GM19468 (cell line): ENCODE measurements at regions not wholly inside any gene's neighbourhood (a gene's known extent, or its start where the extent isn't known, plus 50 kb on each side); places are given as distances from the start of the nearest gene placed in this dataset.
"Not testable (repeated sequence)": the region's sequence is repeated elsewhere in the genome, so short reads cannot be mapped to it uniquely, and the experiment has no call there.

Experiments used
- ATAC-seq: cut with Tn5 transposase; IDR thresholded peaks from one replicate; pipeline ENCODE4 v1.9.1; 2021; ENCODE audit warnings: mild to moderate bottlenecking, moderate library complexity, moderate number of reproducible peaks; ENCODE audit not compliant: unreplicated experiment; ENCODE audit errors: extremely low read depth

- no peak for ATAC-seq
Measured at GRCh38 chr13:48804821-48805601, 151.3 kb downstream of the CYSLTR2 start.

DNA sequence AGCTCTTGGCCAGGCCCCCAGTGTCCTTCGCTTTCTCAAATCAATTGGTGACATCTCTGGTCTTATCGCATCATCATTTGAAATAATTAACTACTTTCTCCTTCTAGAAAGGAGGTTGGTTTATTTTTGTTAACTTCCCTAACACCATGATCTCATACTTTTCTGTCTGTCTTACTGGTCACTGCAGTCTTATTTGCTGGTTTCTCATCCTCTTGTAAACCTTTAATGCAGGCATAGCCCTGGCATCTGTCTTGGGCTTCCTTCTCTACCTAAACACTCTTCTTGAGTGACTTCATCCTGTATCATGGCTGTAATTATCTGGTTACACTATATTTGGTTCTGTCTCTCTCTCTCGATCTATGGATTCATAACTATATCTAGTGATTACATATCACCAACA lies 152.8 kb downstream of the CYSLTR2 start:
- no peak for ATAC-seq

- no peak for ATAC-seq
Measured at GRCh38 chr13:48808683-48809082, 155.0 kb downstream of the CYSLTR2 start.

DNA sequence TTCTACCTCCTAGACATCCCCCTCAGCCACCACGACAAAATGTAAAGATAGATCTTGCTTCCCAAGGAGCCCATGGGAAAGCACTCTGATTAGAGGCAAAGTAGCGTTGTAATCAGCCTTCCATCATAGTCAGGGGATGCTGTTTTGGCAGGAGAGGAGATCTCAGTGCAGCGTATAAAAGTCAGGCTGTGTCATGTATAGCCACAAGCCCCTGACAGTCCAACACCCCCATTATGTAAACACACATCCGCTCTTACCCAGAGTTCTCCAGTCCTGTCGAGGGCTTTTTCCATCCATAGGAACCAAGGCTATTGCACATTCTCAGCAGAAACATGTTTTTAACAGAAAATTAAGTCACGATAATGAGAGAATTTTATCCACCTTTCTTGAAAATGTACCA lies 156.3 kb downstream of the CYSLTR2 start:
- ATAC-seq = no peak

DNA sequence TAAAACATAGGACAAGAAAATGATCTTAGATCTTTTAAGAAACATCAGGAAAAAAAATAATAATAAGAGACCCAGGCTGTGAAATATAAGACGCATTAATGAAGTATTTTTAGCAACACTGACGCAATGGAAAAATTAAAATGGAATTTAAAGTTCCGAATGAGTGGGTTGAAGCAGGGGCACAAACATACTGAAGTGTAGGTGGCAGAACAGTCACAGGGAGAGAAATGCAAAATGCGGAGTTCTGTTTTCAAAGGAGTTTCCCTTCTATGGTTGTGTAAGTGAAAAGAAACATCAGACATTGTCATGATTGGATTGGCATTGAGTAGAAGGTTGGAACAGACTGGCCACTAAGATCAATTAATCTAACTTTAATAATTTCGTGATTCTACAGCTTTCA lies 159.8 kb downstream of the CYSLTR2 start:
- no peak for ATAC-seq

DNA sequence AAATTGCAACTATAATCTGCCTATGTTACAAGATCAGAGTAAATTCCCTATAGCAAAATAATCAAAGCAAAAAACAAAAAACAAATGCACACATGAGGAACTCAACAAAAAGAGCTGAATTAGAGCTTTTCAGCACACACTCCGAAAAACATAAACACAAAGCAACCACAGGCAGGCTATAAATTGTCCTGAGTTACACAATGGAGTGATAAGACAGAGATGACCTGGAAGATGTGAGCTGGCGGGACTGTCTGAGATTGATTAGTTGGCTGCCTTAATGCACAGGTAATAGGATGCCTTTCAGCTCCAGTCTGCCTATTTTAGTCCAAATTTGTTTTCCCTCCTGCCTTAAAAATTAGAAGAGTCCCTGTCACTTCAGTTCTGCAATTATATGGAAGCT lies 159.0 kb upstream of the FNDC3A start:
- ATAC-seq = no peak

DNA sequence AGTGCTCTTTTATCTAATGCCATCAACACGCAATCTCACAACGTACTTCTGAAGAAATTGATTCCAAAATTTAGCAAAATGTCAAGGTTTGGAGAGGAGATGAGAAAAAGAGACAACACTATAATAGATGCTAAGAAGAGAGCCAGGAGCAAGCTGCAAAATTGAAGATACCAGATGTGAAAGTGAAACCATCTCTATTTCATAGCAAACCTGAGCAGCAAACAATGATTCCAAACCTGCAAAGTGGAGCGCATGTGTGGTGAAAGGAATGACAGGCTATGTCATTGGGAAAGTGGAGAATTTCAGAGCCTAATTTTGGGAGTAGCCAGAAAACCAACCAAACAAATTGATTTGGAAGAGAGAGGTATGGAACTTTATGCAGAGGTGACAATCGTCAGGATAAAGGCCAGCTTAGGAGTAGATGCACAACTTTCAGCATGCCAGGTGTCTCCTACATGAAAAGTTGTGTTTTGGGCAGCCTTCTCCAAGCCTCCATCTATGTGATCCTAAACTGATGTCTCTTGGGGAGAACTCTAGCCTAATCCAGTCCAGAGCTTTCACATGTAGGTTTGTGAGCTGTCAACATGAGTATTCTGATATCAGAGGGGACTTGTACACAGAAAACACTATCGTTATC lies 158.4 kb upstream of the FNDC3A start:
- no peak for ATAC-seq

DNA sequence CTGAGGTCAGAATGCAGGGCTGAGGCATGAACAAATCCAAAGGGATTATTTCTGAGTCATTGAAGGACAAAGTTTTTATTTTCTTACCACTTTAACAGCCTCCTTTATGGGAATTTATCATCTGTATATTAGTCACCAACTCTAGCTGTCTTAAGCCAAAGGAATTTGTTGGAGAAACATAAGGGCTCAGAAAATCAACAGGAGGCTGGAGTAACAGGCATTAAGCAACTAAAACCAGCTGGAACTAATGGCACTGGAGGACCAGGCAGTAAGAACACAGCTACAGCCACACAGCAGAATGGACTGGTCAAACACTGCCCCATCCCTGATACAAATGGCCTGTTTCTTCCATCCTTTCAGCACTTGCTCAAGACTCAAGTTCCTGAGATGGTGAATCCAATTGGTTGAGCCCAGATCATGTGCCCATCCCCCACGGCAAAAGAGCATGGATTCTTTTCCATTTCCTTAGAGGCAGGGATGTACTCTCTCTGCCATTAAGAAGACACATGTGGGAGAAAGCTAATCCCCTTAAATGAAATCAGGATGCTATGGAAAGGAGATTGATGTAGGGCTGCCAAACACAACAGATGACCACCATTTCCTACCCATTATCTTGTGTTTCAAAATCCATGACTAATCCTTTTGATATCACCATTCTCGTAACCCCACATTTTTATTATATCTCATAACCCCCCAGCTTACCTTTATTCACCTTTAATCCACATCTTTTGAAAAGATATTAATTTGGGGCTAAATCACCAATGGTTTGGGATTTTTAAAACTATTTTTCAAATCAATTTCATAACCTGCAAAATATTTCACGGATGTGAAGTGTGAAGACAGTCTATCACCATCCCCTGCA lies 157.0 kb upstream of the FNDC3A start:
- ATAC-seq = no peak

GRCh38 chr13:48819376-48819775 lies 156.3 kb upstream of the FNDC3A start:
- ATAC-seq = no peak

DNA sequence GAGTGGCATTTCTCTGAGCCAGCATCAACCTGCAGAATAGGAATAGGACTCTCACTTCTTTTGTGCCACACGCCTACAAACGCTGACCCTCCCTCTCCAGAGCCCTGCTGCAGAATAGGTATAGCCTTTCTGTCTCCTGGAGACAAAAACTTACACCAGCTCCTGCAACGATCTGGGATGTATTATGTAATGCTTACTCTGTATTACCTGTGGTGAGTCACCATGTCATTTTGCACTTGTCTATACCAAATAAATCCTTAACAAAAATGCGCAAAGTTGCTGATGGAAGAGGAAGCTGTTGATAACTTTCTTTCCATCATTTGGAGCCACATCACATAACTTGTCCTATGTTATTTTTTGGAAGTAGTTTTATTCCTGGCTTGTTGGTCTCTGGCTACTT lies 155.8 kb upstream of the FNDC3A start:
- no peak for ATAC-seq

DNA sequence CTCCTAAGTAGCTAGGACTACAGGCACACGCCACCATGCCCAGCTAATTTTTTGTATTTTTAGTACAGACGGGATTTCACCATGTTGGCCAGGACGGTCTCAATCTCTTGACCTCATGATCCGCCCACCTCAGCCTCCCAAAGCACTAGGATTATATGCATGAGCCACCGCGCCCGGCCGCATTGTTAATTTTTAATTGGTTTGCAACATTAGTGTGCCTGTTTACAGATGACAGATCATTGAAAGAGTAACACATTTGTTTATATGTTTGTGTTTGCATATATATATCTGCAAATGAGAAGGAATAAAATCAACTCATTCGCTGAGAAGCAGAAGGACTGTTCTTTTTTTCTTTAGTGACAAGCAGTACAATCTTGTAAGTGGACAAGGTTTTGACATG lies 152.2 kb upstream of the FNDC3A start:
- not testable (repeated sequence) for ATAC-seq

DNA sequence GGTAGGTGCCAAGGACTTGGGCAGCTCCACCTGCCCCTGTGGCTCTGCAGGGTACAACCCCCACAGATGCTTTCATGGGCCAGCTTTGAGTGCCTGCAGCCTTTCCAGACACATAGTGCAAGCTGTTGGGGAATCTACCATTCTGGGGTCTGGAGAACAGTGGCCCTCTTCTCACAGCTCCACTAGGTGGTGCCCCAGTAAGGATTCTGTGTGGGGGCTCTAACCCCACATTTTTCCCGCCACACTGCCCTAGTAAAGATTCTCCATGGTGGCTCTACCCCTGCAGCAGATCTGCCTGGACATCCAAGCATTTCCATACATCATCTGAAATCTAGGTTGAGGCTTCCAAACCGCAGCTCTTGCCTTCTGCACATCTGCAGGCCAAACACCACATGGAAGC lies 149.7 kb upstream of the FNDC3A start:
- no peak for ATAC-seq

DNA sequence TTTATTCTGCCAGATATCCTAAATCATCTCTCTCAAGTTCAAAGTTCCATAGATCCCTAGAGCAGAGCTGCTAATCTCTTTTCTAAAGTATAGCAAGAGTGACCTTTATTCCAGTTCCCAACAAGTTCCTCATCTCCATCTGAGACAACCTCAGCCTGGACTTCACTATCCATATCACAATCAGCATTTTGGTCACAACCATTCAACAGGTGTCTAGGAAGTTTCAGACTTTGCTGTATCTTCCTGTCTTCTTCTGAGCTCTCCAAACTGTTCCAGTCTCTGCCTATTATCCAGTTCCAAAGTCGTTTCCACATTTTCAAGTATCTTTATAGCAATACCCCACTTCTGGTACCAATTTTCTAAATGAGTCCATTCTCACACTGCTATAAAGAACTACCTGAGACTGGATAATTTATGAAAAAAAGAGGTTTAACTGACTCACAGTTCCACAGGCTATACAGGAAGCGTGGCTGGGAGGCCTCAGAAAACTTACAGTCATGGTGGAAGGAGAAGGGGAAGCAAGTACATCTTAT lies 148.7 kb upstream of the FNDC3A start:
- not testable (repeated sequence) for ATAC-seq

- no peak for ATAC-seq
Measured at GRCh38 chr13:48827709-48828108, 148.0 kb upstream of the FNDC3A start.

- peak; percentile 12 for ATAC-seq
Measured at GRCh38 chr13:48828962-48829411, 146.7 kb upstream of the FNDC3A start.

DNA sequence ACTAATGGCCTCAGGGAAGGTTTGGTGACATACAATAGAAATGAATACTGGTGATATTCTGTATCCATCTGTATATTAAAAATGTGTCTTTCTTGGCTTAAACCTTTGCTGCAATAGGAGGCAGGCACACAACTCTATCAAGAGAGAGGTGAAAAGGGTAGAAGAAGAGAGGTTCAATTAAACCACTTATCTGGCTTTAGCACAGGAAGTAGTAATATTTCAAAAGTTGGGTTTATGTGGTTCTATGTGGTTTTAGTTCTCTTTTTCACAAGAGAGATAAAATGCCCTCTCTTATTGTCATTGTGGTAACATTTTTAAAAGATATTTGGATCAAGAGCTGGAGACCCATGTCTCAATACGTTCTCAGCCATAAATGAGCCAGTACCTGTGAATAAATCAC lies 146.2 kb upstream of the FNDC3A start:
- ATAC-seq = peak; percentile 26

DNA sequence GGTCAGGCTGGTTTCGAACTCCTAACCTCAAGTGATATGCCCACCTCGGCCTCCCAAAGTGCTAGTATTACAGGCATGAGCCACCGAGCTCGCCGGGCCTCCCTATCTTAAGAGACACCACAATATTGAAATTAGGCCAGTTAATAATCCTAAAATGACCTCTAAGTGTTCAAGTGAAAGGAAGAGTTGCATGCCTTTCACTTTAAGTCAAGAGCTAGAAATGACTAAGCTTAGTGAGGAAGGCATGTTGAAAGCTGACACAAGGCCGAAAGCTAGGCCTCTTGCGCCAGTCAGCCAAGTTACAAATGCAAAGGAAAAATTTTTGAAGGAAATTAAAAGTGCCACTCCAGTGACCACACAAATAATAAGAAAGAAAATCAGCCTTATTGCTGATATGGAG lies 144.5 kb upstream of the FNDC3A start:
- ATAC-seq = peak; percentile 50

- no peak for ATAC-seq
Measured at GRCh38 chr13:48833412-48833811, 142.3 kb upstream of the FNDC3A start.

DNA sequence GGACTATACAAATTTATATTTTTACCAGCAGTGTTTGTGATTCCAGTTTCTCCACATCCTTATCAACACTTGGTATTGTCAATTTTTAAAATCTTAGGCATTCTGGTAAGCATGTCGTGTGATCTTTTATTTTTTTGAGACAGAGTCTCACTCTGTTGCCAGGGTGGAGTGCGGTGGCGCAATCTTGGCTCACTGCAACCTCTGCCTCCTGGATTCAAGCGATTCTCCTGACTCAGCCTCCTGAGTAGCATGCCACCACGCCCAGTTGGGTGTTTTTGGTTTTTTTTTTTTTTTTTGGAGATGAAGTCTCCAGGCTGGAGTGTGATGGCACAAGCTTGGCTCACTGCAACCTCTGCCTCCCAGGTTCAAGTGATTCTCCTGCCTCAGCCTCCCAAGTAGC lies 140.4 kb upstream of the FNDC3A start:
- not testable (repeated sequence) for ATAC-seq

GRCh38 chr13:48838193-48838973 lies 137.3 kb upstream of the FNDC3A start:
- ATAC-seq = no peak
